Endothelial cell of hepatic sinusoid (primary cell): ENCODE measurements at regions not wholly inside any gene's neighbourhood (a gene's known extent, or its start where the extent isn't known, plus 50 kb on each side); places are given as distances from the start of the nearest gene placed in this dataset.

Experiments
- in situ Hi-C: cut with HindIII; loops from 2 replicates; pipeline ENCODE4 v1.10.0; 2017; ENCODE audit warnings: low sequenced_read_pairs

- in situ Hi-C loops = loop anchor here (5.0 to 25.0 kb wide), 3 partner anchors 41 to 371 kb away; no protein-coding TSS in a partner anchor
Measured at GRCh38 chr22:27416511-27417420, 384.8 kb downstream of the MN1 start.

DNA sequence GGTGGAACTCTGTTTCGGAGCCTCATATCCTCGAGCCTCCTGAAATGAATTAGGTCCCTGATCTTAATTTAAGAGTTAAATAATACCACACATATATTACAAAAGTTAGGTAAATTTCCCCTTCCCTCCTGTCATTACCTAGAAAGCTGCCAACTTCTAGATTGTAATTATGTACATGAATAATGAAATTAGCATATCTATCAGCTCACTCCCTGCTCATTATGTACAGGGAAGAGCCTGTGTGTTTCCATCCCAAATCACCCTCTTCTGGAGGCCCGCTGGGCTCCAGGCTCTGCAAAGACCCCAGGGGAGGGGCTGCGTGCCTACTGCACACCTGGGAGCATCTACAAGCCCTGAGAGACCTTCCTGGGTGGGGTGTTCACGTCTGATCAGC lies 384.1 kb downstream of the MN1 start:
- in situ Hi-C loops = loop anchor here (5.0 to 25.0 kb wide), 3 partner anchors 40 to 370 kb away; no protein-coding TSS in a partner anchor

DNA sequence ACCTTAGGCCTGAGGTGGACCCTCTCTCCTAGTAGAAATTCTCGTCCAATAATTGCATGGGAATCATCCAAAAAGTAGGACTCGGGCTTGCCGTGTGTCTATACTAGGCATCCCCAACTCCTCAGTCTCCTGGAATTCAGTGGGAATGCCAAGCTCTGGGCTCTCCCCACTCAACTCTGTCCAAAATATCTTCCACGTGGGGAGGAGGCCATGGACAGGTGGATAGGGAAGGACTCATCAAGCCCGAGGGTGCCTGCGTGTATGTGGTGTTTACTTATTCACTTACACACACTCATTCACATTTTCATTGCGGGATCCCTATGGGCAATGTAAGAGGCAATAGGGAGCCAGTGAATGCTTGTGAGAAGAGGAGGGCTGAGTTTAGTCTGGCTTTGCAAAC lies 383.3 kb downstream of the MN1 start:
- in situ Hi-C loops = loop anchor here (5.0 to 25.0 kb wide), 3 partner anchors 39 to 369 kb away; no protein-coding TSS in a partner anchor

GRCh38 chr22:27419473-27419872 lies 382.1 kb downstream of the MN1 start:
- in situ Hi-C loops = loop anchor here (5.0 to 25.0 kb wide), 3 partner anchors 38 to 368 kb away; no protein-coding TSS in a partner anchor

DNA sequence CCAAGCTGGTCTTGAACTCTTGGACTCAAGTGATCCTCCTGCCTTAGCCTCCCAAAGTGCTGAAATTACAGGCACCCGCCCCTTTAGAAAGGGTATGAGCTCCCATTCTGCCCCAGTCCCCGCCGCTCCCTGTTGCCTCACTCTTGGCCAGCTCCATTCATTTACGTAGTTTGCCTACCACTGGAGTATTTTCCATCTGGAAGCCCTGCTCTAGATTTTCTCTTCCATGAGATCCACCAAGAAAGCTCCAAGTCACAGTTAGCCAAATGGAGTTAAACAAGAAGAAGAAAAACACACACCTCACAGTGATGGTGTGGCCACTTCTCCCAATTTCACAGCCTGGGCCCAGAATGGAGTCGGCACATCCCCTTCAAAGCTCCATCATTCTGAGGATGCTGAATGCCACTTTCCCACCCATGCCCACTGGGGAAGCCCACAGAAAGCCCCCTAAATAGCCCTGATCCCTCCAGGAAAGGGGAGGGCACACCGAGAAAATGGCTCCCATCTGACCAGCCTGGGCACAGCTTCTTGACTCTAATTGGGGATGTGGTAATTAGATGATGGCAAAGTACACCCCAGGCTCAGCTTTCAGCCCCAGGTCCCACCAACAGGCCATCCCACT lies 381.2 kb downstream of the MN1 start:
- in situ Hi-C loops = loop anchor here (25.0 kb wide), 2 partner anchors 167 to 367 kb away; no protein-coding TSS in a partner anchor

DNA sequence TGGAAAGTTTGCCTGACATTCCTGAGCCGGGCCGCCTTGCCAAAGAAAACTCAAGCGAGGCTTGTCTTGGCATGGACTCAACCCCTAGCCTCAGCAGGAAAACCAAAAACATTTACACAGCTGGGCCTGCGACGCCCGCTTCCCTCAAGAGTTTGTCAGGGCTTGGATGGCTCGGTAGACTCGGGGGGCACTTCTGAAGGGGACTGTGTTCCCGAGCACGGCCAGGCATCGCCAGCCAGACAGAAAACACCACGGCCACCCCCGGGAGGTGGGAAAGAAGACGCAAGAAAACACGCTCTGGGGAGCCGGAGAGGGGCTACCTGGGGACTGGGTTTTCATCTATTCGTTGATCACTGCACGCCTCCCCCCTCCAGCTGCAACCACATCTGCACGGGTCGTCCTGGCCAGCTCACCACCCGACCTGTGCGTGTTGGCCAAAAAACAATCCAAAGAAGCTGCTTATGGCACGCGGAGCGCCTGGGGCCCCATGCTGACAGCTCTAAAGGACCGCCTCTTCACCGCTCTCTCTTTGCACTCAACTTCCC lies 380.7 kb downstream of the MN1 start:
- in situ Hi-C loops = loop anchor here (25.0 kb wide), 2 partner anchors 166 to 366 kb away; no protein-coding TSS in a partner anchor

DNA sequence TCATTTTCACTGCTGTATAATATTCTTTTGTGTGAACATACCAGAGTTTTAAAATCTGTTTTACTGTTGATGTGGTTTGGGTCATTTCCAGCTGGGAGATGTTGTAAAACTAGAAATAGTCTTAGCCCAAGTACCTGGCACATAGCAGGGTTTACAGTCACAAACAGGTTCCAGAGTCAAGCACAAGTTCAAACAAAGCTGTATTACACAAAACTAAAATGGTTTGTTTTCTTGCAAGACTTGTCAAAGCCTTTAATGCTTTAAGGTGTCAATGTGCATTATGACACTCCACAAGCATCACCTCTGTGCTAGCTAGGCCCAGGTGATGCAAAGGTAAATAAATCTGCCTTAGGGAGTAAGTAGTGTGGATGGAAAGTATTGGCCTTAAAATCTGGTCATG lies 379.1 kb downstream of the MN1 start:
- in situ Hi-C loops = loop anchor here (25.0 kb wide), 2 partner anchors 165 to 365 kb away; no protein-coding TSS in a partner anchor

GRCh38 chr22:27424319-27424718 lies 377.2 kb downstream of the MN1 start:
- in situ Hi-C loops = loop anchor here (25.0 kb wide), 2 partner anchors 163 to 363 kb away; no protein-coding TSS in a partner anchor

DNA sequence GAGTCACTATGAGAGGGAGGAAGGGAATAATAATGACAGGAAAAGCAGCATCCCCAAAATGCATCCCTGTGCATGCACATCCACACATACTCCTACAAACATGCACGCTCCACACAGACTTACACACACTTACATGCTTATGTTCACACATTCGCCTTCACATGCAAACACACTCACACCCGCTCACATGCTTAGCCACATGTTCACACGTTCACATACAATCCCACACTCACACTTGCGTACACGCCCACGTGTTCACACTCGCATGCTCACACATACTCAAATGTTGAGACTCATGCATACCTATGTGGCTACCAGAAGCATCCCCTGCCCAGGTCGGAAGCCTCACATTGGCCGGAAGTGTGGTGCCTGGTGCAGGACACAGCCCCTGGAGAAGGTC lies 372.1 kb downstream of the MN1 start:
- in situ Hi-C loops = no loop called here

DNA sequence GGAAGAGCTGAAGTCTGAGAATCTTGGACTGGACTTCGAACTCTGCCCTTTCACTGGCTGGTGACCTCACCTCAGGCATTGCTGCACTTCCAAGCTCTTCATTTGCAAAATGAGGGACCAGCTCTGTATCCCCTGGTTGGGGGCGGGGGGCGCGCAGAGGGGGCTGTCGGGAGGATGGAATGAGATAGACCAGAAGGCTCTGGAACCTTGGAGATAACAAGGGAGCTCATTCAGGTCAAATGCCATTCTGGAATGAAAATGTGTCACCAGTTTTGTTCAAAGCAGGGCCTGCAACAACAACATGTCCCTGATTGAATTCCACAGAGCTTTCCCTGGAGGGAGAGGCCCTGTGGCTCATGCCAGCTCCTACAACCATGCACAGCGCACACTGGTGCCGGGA lies 370.5 kb downstream of the MN1 start:
- in situ Hi-C loops = no loop called here

DNA sequence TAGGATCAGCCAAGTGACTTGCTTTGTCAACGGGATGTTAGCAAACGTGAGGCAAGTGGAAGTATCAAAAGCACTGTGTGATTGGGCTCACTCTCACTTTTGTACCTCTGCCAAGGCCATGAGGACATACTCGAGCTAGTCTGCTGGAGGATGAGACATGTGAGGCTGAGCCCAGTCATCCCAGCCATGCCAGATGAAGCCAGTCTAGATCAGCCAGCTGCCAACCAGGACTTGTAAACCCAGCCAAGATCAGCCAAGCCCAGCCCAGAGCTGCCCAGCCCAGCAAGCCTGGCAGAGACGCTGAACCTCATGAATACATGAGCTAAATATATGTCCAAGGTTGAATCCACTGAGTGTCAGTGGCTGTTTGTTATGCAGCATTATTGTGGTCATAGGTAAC lies 369.7 kb downstream of the MN1 start:
- in situ Hi-C loops = no loop called here

DNA sequence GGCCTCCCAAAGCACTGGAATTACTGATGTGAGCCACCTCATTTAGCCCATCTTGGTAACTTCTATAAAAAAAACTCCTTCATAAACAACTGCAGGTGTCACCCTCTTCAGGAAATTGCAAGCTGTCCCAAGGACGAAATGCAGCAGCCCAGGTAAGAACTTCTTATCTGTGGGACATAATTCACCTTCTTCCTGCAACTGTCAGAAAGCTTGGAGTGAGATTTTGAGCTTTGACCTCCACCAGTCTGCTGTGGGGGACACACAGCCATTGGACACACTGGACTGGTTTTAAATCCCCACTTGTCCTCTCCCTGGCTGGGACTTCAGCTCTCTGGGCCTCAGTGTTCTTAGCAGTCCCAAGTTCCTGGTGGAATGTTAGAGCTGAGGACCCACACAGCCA lies 368.5 kb downstream of the MN1 start:
- in situ Hi-C loops = no loop called here

- in situ Hi-C loops = no loop called here
Measured at GRCh38 chr22:27433585-27434190, 367.9 kb downstream of the MN1 start.

DNA sequence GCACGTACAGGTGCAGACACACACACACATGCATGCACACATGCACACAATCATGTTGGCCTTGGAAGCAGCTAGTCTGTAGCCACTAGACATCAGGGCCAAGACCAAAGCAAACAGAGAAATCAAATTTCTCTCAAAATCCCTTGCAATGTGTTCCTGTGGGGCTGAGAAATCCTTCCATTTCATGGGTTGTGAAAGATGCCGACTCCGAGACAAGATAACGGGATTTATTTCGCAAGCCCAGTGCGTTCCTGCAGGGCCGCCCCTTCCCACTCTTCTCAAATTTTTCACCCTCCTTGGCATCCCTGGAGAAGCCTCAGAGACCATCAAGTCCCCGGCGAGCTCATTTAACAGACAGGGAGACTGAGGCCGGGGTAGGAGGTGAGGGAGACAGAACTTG lies 366.7 kb downstream of the MN1 start:
- in situ Hi-C loops = no loop called here

DNA sequence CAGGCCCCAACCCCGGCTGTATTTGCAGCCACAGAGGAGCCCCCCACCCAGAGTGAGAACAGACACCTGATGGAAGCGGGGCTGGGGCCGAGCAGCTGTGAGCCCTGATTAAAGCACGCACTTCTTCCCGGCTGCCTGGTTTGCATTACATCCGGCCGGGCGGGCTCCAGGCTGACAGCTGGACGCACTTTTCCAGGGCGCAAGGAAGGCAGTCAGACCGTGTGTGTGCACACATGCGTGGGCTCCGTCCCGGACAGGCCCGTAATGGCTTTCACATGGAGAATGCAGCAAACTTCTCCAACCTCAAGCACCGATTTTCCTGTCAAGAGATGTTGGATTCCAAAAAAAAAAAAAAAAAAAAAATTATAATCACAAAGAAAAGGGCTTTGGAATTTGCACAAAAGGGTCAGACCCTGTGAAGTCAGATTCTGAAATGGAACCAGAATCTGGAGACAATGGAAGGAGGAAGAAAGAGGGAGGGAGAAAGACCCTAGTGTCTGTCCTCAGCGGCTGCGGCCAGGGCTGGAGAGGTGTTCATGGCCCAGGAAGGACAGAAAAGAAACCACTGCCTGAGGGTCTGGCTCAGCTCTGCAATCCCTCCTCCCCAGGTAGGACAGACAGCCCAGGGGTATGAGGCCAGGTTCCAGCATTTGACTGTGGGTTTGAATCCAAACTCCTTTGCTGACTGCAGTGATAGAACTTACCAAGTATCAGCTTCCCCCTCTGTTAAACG lies 365.5 kb downstream of the MN1 start:
- in situ Hi-C loops = no loop called here

GRCh38 chr22:27436591-27436990 lies 365.0 kb downstream of the MN1 start:
- in situ Hi-C loops = no loop called here

- in situ Hi-C loops = no loop called here
Measured at GRCh38 chr22:27437570-27437969, 364.0 kb downstream of the MN1 start.

- in situ Hi-C loops = no loop called here
Measured at GRCh38 chr22:27438271-27438980, 363.1 kb downstream of the MN1 start.

DNA sequence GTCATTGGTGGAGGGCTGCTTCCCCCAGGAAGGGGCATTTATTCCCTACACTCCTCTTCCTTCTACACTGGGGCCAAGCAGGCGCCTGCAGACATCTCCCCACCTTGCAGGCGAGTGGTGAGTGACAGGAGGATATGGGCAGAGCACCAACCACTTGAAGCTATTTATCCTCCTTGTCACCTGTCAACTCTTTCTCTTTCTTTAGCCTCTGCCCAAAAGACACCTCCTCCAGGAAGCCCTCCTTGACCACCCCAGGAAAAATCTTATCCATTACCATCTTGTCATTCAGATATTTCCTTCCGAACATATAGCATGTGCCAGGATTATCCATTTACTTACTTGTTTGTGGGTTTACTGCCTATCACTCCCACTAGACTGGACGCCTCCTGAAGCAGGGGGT lies 362.4 kb downstream of the MN1 start:
- in situ Hi-C loops = no loop called here
